IMR-90 (cell line): ENCODE measurements at regions not wholly inside any gene's neighbourhood (a gene's known extent, or its start where the extent isn't known, plus 50 kb on each side); places are given as distances from the start of the nearest gene placed in this dataset.

Source experiments
- CEBPB ChIP-seq: IDR thresholded peaks from 2 replicates; pipeline ENCODE4 v1.6.1; 2012; ENCODE audit warnings: low read depth, low read length, improper control_type of control experiment
- CHD1 ChIP-seq: IDR thresholded peaks from 2 replicates; pipeline ENCODE4 v1.6.1; 2012; ENCODE audit warnings: low read depth, low read length, improper control_type of control experiment
- MAZ ChIP-seq: IDR thresholded peaks from 2 replicates; pipeline ENCODE4 v1.6.1; 2012; ENCODE audit warnings: low read depth, mild to moderate bottlenecking, low read length, improper control_type of control experiment, moderate library complexity, borderline replicate concordance
- POLR2A ChIP-seq: IDR thresholded peaks from 2 replicates; pipeline ENCODE4 v1.6.1; 2012; ENCODE audit warnings: mild to moderate bottlenecking, low read depth, low read length
- TF ChIP-seq, protein P1 (sequence below): conservative IDR thresholded peaks from 2 replicates; pipeline ENCODE4 v1.5.1; 2012; ENCODE audit warnings: mild to moderate bottlenecking, low read depth, low read length, improper control_type of control experiment

DNA sequence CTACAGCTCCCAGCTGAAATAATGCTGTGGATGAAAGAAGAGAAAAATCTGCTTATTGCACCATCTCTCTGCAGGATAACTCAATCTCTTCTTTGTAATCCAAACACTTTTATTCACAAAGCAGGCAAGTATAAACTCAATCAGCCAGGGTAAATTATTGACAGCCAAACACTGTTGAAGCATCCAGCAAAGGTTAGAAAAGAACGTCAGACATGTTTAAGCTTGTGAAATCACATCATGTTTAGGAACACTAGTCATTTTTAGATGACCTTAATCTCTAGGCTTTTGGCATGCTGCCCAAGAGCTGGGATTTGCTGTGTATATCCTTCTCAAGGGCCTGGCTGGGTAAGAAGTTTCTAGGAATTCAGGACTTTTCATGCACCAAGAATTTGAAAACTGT, 1148.1 kb upstream of the FANCL start:
- TF ChIP-seq, protein P1, sequence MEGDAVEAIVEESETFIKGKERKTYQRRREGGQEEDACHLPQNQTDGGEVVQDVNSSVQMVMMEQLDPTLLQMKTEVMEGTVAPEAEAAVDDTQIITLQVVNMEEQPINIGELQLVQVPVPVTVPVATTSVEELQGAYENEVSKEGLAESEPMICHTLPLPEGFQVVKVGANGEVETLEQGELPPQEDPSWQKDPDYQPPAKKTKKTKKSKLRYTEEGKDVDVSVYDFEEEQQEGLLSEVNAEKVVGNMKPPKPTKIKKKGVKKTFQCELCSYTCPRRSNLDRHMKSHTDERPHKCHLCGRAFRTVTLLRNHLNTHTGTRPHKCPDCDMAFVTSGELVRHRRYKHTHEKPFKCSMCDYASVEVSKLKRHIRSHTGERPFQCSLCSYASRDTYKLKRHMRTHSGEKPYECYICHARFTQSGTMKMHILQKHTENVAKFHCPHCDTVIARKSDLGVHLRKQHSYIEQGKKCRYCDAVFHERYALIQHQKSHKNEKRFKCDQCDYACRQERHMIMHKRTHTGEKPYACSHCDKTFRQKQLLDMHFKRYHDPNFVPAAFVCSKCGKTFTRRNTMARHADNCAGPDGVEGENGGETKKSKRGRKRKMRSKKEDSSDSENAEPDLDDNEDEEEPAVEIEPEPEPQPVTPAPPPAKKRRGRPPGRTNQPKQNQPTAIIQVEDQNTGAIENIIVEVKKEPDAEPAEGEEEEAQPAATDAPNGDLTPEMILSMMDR = no peak
- TF ChIP-seq CHD1 (no peak), POLR2A (no peak), CEBPB (no peak), MAZ (no peak)
